ENCODE measurements at regions not wholly inside any gene's neighbourhood (a gene's known extent, or its start where the extent isn't known, plus 50 kb on each side); places are given as distances from the start of the nearest gene placed in this dataset.

GRCh38 chr2:139836769-139837168 is 1056.6 kb upstream of the NXPH2 start:
- TF ChIP-seq, protein P1, sequence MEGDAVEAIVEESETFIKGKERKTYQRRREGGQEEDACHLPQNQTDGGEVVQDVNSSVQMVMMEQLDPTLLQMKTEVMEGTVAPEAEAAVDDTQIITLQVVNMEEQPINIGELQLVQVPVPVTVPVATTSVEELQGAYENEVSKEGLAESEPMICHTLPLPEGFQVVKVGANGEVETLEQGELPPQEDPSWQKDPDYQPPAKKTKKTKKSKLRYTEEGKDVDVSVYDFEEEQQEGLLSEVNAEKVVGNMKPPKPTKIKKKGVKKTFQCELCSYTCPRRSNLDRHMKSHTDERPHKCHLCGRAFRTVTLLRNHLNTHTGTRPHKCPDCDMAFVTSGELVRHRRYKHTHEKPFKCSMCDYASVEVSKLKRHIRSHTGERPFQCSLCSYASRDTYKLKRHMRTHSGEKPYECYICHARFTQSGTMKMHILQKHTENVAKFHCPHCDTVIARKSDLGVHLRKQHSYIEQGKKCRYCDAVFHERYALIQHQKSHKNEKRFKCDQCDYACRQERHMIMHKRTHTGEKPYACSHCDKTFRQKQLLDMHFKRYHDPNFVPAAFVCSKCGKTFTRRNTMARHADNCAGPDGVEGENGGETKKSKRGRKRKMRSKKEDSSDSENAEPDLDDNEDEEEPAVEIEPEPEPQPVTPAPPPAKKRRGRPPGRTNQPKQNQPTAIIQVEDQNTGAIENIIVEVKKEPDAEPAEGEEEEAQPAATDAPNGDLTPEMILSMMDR (conservative IDR thresholded peaks at IDR 0.05; ENCODE audit: low read length), result no peak
- no peak for TF ChIP-seq EZH2phosphoT487 (IDR thresholded peaks at IDR 0.05; ENCODE audit: borderline replicate concordance)
